ENCODE measurements at regions not wholly inside any gene's neighbourhood (a gene's known extent, or its start where the extent isn't known, plus 50 kb on each side); places are given as distances from the start of the nearest gene placed in this dataset.

DNA sequence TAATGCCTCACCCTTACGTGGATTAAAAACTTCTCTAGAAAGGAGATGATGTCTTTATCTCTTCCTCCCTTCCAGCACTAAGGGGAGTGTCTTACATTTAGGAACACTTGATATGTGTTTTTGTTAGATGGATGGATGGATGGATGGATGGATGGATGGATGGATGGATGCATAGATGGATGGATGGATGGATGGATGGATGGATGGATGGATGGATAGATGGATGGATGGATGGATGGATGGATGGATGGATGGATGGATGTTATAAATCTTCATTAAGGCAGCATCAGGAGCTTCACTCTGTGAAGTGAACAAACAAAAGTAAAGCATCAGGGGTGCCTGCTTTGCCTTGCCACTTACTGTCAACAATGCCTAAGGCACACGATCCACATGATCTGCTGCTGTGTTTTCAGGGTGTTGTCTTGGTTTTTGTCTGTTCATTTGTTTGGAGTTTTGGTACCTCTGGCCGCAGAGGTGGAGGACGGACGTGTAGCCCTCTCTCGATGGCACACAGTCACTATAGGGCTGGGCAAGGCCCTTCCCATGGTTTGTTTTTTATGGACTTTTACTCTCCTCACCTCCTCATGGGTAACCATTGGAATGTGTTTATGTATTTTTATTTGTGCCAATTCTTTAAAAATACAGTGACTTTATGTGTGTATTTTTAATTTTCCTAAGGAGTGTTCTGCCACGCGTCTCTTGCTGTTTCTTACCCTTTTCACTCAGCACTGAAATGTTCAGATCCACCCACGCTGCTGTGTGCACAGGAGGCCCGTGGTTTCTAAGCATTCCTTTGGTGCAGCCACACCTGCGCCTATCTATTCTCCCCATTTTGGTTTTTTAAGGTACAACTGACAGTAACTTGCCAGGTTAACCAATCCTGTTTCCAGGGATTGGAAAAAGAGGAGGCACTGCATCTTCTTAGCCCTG, 91.8 kb upstream of the ENPP6 start:
- TF ChIP-seq EZH2 (IDR thresholded peaks at IDR 0.05; ENCODE audit: insufficient read depth, poor library complexity, severe bottlenecking), result no peak
- TF ChIP-seq EZH2phosphoT487 (IDR thresholded peaks at IDR 0.05; ENCODE audit: insufficient read depth, low read depth), result no peak

Data from GM23248 (cell line).